ENCODE measurements at regions not wholly inside any gene's neighbourhood (a gene's known extent, or its start where the extent isn't known, plus 50 kb on each side); places are given as distances from the start of the nearest gene placed in this dataset.
A peak's percentile ranks its signal among the peaks of the same experiment; 100 is the strongest.

- Histone ChIP-seq H3K27me3 (ENCODE audit: low read length) (no peaks in the 10 kb centered on the region), H2AFZ (ENCODE audit: low read length) (no peak overlapping the region), H3K4me2 (ENCODE audit: low read depth, low read length, poor library complexity, severe bottlenecking) (no peak overlapping the region), H3K9me2 (replicated peaks; ENCODE audit: insufficient read depth, low read length) (no peaks in the 10 kb centered on the region), H3K4me3 (ENCODE audit: low read length) (no peak overlapping the region), H3K4me1 (ENCODE audit: low read length) (no peaks in the 10 kb centered on the region), H4K20me1 (ENCODE audit: insufficient read depth, low read depth, low read length) (no peaks in the 10 kb centered on the region), H3K79me2 (ENCODE audit: low read length) (no peaks in the 10 kb centered on the region), H3K9me3 (ENCODE audit: low read length) (no peaks in the 10 kb centered on the region), H3K9ac (ENCODE audit: low read length) (no peak overlapping the region), H3K27ac (ENCODE audit: low read length) (no peak overlapping the region), H3K36me3 (ENCODE audit: insufficient read depth, low read length) (no peaks in the 10 kb centered on the region)
- DNase-seq, result no peak
Measured at GRCh38 chr9:87070336-87070735, 123.0 kb upstream of the GAS1 start.

GRCh38 chr9:87071473-87071872 lies 124.2 kb upstream of the GAS1 start:
- H3K36me3 ChIP-seq (ENCODE audit: insufficient read depth, low read length), result no peaks in the 10 kb centered on the region
- no peaks in the 10 kb centered on the region for H3K4me1 ChIP-seq (ENCODE audit: low read length)
- DNase-seq, result no peak
- no peak overlapping the region for H3K27ac ChIP-seq (ENCODE audit: low read length)
- H3K4me2 ChIP-seq (ENCODE audit: low read depth, low read length, poor library complexity, severe bottlenecking), result no peak overlapping the region
- H3K27me3 ChIP-seq (ENCODE audit: low read length), result no peaks in the 10 kb centered on the region
- no peaks in the 10 kb centered on the region for H3K9me3 ChIP-seq (ENCODE audit: low read length)
- no peaks in the 10 kb centered on the region for H4K20me1 ChIP-seq (ENCODE audit: insufficient read depth, low read depth, low read length)
- H3K9ac ChIP-seq (ENCODE audit: low read length), result no peak overlapping the region
- no peaks in the 10 kb centered on the region for H3K79me2 ChIP-seq (ENCODE audit: low read length)
- no peak overlapping the region for H3K4me3 ChIP-seq (ENCODE audit: low read length)
- no peaks in the 10 kb centered on the region for H3K9me2 ChIP-seq (replicated peaks; ENCODE audit: insufficient read depth, low read length)
- no peak overlapping the region for H2AFZ ChIP-seq (ENCODE audit: low read length)

GRCh38 chr9:87073692-87074091 lies 126.4 kb upstream of the GAS1 start:
- DNase-seq, result no peak
- H3K9ac ChIP-seq (ENCODE audit: low read length), result no peak overlapping the region
- no peaks in the 10 kb centered on the region for H3K9me2 ChIP-seq (replicated peaks; ENCODE audit: insufficient read depth, low read length)
- no peaks in the 10 kb centered on the region for H3K4me1 ChIP-seq (ENCODE audit: low read length)
- H3K79me2 ChIP-seq (ENCODE audit: low read length), result no peaks in the 10 kb centered on the region
- no peaks in the 10 kb centered on the region for H4K20me1 ChIP-seq (ENCODE audit: insufficient read depth, low read depth, low read length)
- H3K36me3 ChIP-seq (ENCODE audit: insufficient read depth, low read length), result no peaks in the 10 kb centered on the region
- H2AFZ ChIP-seq (ENCODE audit: low read length), result no peak overlapping the region
- no peaks in the 10 kb centered on the region for H3K9me3 ChIP-seq (ENCODE audit: low read length)
- H3K4me2 ChIP-seq (ENCODE audit: low read depth, low read length, poor library complexity, severe bottlenecking), result no peak overlapping the region
- H3K4me3 ChIP-seq (ENCODE audit: low read length), result no peak overlapping the region
- H3K27ac ChIP-seq (ENCODE audit: low read length), result no peak overlapping the region
- H3K27me3 ChIP-seq (ENCODE audit: low read length), result no peaks in the 10 kb centered on the region

GRCh38 chr9:87075537-87075936 lies 128.2 kb upstream of the GAS1 start:
- no peak overlapping the region for H3K9ac ChIP-seq (ENCODE audit: low read length)
- H3K4me3 ChIP-seq (ENCODE audit: low read length), result no peak overlapping the region
- no peaks in the 10 kb centered on the region for H3K4me1 ChIP-seq (ENCODE audit: low read length)
- no peak for DNase-seq
- H3K27ac ChIP-seq (ENCODE audit: low read length), result no peak overlapping the region
- no peaks in the 10 kb centered on the region for H4K20me1 ChIP-seq (ENCODE audit: insufficient read depth, low read depth, low read length)
- H2AFZ ChIP-seq (ENCODE audit: low read length), result no peak overlapping the region
- H3K9me3 ChIP-seq (ENCODE audit: low read length), result no peaks in the 10 kb centered on the region
- H3K36me3 ChIP-seq (ENCODE audit: insufficient read depth, low read length), result no peaks in the 10 kb centered on the region
- no peaks in the 10 kb centered on the region for H3K27me3 ChIP-seq (ENCODE audit: low read length)
- H3K4me2 ChIP-seq (ENCODE audit: low read depth, low read length, poor library complexity, severe bottlenecking), result no peak overlapping the region
- H3K79me2 ChIP-seq (ENCODE audit: low read length), result no peaks in the 10 kb centered on the region
- no peaks in the 10 kb centered on the region for H3K9me2 ChIP-seq (replicated peaks; ENCODE audit: insufficient read depth, low read length)

GRCh38 chr9:87076825-87077224 lies 129.5 kb upstream of the GAS1 start:
- H3K27me3 ChIP-seq (ENCODE audit: low read length), result no peaks in the 10 kb centered on the region
- H4K20me1 ChIP-seq (ENCODE audit: insufficient read depth, low read depth, low read length), result no peaks in the 10 kb centered on the region
- H3K27ac ChIP-seq (ENCODE audit: low read length), result no peak overlapping the region
- no peak overlapping the region for H3K9ac ChIP-seq (ENCODE audit: low read length)
- no peak overlapping the region for H3K4me2 ChIP-seq (ENCODE audit: low read depth, low read length, poor library complexity, severe bottlenecking)
- H3K9me2 ChIP-seq (replicated peaks; ENCODE audit: insufficient read depth, low read length), result no peaks in the 10 kb centered on the region
- no peaks in the 10 kb centered on the region for H3K36me3 ChIP-seq (ENCODE audit: insufficient read depth, low read length)
- H2AFZ ChIP-seq (ENCODE audit: low read length), result no peak overlapping the region
- no peaks in the 10 kb centered on the region for H3K9me3 ChIP-seq (ENCODE audit: low read length)
- DNase-seq, result no peak
- no peak overlapping the region for H3K4me3 ChIP-seq (ENCODE audit: low read length)
- H3K4me1 ChIP-seq (ENCODE audit: low read length), result no peaks in the 10 kb centered on the region
- H3K79me2 ChIP-seq (ENCODE audit: low read length), result no peaks in the 10 kb centered on the region

- no peak for DNase-seq
- Histone ChIP-seq H3K9me3 (ENCODE audit: low read length) (no peaks in the 10 kb centered on the region), H3K79me2 (ENCODE audit: low read length) (no peaks in the 10 kb centered on the region), H3K9me2 (replicated peaks; ENCODE audit: insufficient read depth, low read length) (no peaks in the 10 kb centered on the region), H2AFZ (ENCODE audit: low read length) (no peak overlapping the region), H3K27ac (ENCODE audit: low read length) (no peak overlapping the region), H3K27me3 (ENCODE audit: low read length) (no peaks in the 10 kb centered on the region), H3K9ac (ENCODE audit: low read length) (no peak overlapping the region), H4K20me1 (ENCODE audit: insufficient read depth, low read depth, low read length) (no peaks in the 10 kb centered on the region), H3K4me1 (ENCODE audit: low read length) (no peaks in the 10 kb centered on the region), H3K36me3 (ENCODE audit: insufficient read depth, low read length) (no peaks in the 10 kb centered on the region), H3K4me3 (ENCODE audit: low read length) (no peak overlapping the region), H3K4me2 (ENCODE audit: low read depth, low read length, poor library complexity, severe bottlenecking) (no peak overlapping the region)
Measured at GRCh38 chr9:87077986-87078385, 130.7 kb upstream of the GAS1 start.

- Histone ChIP-seq H3K27me3 (ENCODE audit: low read length) (no peaks in the 10 kb centered on the region), H3K4me1 (ENCODE audit: low read length) (no peaks in the 10 kb centered on the region), H3K4me2 (ENCODE audit: low read depth, low read length, poor library complexity, severe bottlenecking) (no peak overlapping the region), H3K9me3 (ENCODE audit: low read length) (no peaks in the 10 kb centered on the region), H3K79me2 (ENCODE audit: low read length) (no peaks in the 10 kb centered on the region), H3K9me2 (replicated peaks; ENCODE audit: insufficient read depth, low read length) (no peaks in the 10 kb centered on the region), H4K20me1 (ENCODE audit: insufficient read depth, low read depth, low read length) (no peaks in the 10 kb centered on the region), H3K36me3 (ENCODE audit: insufficient read depth, low read length) (no peaks in the 10 kb centered on the region), H3K9ac (ENCODE audit: low read length) (no peak overlapping the region), H2AFZ (ENCODE audit: low read length) (no peak overlapping the region), H3K27ac (ENCODE audit: low read length) (no peak overlapping the region), H3K4me3 (ENCODE audit: low read length) (no peak overlapping the region)
- peak; percentile 45 for DNase-seq
Measured at GRCh38 chr9:87080512-87081264, 133.4 kb upstream of the GAS1 start.

GRCh38 chr9:87081503-87081902 lies 134.2 kb upstream of the GAS1 start:
- H3K4me3 ChIP-seq (ENCODE audit: low read length), result no peak overlapping the region
- no peak overlapping the region for H3K4me2 ChIP-seq (ENCODE audit: low read depth, low read length, poor library complexity, severe bottlenecking)
- H2AFZ ChIP-seq (ENCODE audit: low read length), result no peak overlapping the region
- H3K27ac ChIP-seq (ENCODE audit: low read length), result no peak overlapping the region
- H3K36me3 ChIP-seq (ENCODE audit: insufficient read depth, low read length), result no peaks in the 10 kb centered on the region
- H4K20me1 ChIP-seq (ENCODE audit: insufficient read depth, low read depth, low read length), result no peaks in the 10 kb centered on the region
- no peaks in the 10 kb centered on the region for H3K9me2 ChIP-seq (replicated peaks; ENCODE audit: insufficient read depth, low read length)
- no peak overlapping the region for H3K9ac ChIP-seq (ENCODE audit: low read length)
- no peaks in the 10 kb centered on the region for H3K9me3 ChIP-seq (ENCODE audit: low read length)
- DNase-seq, result no peak
- H3K4me1 ChIP-seq (ENCODE audit: low read length), result no peaks in the 10 kb centered on the region
- no peaks in the 10 kb centered on the region for H3K79me2 ChIP-seq (ENCODE audit: low read length)
- no peaks in the 10 kb centered on the region for H3K27me3 ChIP-seq (ENCODE audit: low read length)

Data from Karpas-422 (cell line).